Neutrophil (primary cell): ENCODE measurements at regions not wholly inside any gene's neighbourhood (a gene's known extent, or its start where the extent isn't known, plus 50 kb on each side); places are given as distances from the start of the nearest gene placed in this dataset.
"Not testable (repeated sequence)": the region's sequence is repeated elsewhere in the genome, so short reads cannot be mapped to it uniquely, and the experiment has no call there.

Source experiments
- H3K27ac ChIP-seq: fragments of 200-600 bp; sonication (generic); 2 replicates; pipeline ENCODE4 v1.5.1; 2016; ENCODE audit warnings: mild to moderate bottlenecking, moderate library complexity
- H3K27me3 ChIP-seq: fragments of 200-600 bp; sonication (generic); 2 replicates; pipeline ENCODE4 v1.6.0; 2016; ENCODE audit warnings: mild to moderate bottlenecking
- H3K36me3 ChIP-seq: fragments of 200-600 bp; sonication (generic); 2 replicates; pipeline ENCODE4 v1.5.1; 2017
- H3K4me1 ChIP-seq, 2 experiments: fragments of 200-600 bp in 1 of 2; sonication (generic) in 1 of 2; 1 replicate in 1 of 2; 2 replicates in 1 of 2; pipeline versions ENCODE4 v1.5.1 to v1.6.1; 2013 to 2016; ENCODE audit warnings: low read depth in 1 of 2, low read length in 1 of 2, mild to moderate bottlenecking in 1 of 2, moderate library complexity in 1 of 2; ENCODE audit not compliant: control insufficient read depth in 1 of 2, insufficient read depth in 1 of 2
- H3K4me3 ChIP-seq, 2 experiments: fragments of 200-600 bp in 1 of 2; sonication (generic) in 1 of 2; 1 replicate in 1 of 2; 2 replicates in 1 of 2; pipeline ENCODE4 v1.5.1; 2013 to 2016; ENCODE audit warnings: low read depth in 1 of 2, low read length in 1 of 2, mild to moderate bottlenecking in 1 of 2, moderate library complexity in 1 of 2
- H3K9me3 ChIP-seq: fragments of 200-600 bp; sonication (generic); 2 replicates; pipeline ENCODE4 v1.5.1; 2016
- TF ChIP-seq, protein P1 (sequence below): fragments of 200-600 bp; sonication (generic); IDR thresholded peaks from 2 replicates; pipeline ENCODE4 v1.5.1; 2016; ENCODE audit warnings: antibody characterized with exemption

GRCh38 chr16:29297144-29297808 is 109.2 kb downstream of the NPIPB11 start:
- H3K9me3 ChIP-seq, H3K27ac ChIP-seq, H3K27me3 ChIP-seq, H3K4me3 ChIP-seq, H3K4me1 ChIP-seq, H3K36me3 ChIP-seq: not testable (repeated sequence)

GRCh38 chr16:29296176-29296575 is 110.3 kb downstream of the NPIPB11 start:
- not testable (repeated sequence) for H3K36me3 ChIP-seq, H3K4me3 ChIP-seq, H3K9me3 ChIP-seq, H3K27ac ChIP-seq, H3K4me1 ChIP-seq, H3K27me3 ChIP-seq

GRCh38 chr16:29294951-29295795 is 111.3 kb downstream of the NPIPB11 start:
- not testable (repeated sequence) for H3K4me3 ChIP-seq, H3K27ac ChIP-seq, H3K9me3 ChIP-seq, H3K27me3 ChIP-seq, H3K4me1 ChIP-seq, H3K36me3 ChIP-seq

DNA sequence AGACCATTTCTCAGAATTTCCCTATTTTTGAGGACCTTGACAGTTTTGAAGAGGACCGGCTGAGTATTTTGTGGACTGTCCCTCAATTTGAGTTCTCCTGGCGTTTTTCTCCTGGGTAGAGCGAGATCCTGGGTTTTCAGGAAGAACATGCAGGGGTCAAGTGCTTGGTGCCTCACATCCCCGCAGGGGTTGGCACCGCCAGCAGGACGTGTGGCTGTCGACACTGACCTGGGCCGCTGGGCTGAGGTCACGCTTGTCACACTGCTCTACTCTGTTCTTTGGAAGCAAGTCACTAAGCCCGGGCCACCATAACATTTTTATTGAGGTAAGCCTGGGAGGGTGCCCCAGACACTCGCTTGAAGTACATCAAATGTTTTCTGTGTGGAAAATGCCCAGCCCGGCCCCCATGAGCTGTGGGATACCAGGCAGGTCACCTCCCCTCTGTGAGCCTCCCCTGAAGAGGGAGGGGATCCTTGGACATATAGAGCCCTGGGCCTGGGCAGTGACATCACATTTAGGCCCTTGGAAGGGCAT is 112.0 kb downstream of the NPIPB11 start:
- not testable (repeated sequence) for H3K4me1 ChIP-seq, H3K4me3 ChIP-seq, H3K27ac ChIP-seq, H3K9me3 ChIP-seq, H3K36me3 ChIP-seq, H3K27me3 ChIP-seq

GRCh38 chr16:29293545-29293944 is 113.0 kb downstream of the NPIPB11 start:
- H3K27me3 ChIP-seq, H3K4me1 ChIP-seq, H3K36me3 ChIP-seq, H3K4me3 ChIP-seq, H3K27ac ChIP-seq, H3K9me3 ChIP-seq: not testable (repeated sequence)

DNA sequence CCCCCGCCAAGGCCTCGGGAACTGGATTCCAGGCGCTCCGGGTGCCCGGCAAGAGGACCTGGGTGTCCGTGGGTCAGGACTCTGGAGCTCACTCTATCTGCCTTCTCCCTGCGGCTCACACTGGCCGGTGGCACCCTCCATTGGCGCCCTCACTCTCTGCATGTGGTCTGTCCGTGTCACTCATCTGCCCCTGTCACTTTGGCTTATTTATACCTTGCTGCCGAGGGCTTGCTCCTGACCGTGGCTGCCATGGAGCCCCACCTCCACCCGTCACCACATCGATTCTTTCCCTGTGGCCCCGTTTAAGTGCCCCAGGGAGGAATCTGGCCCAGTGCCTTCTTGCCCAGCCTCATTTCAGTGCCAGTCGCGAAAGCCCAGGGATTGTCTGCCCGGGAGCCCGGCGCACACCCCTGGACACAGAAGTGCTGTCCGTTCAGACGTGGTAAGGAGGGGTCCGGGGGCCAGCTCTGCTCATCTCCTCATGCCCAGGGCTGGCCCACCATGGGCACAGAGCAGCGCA is 113.5 kb downstream of the NPIPB11 start:
- not testable (repeated sequence) for H3K9me3 ChIP-seq, H3K27me3 ChIP-seq, H3K36me3 ChIP-seq, H3K4me1 ChIP-seq, H3K27ac ChIP-seq, H3K4me3 ChIP-seq

- not testable (repeated sequence) for H3K36me3 ChIP-seq, H3K4me1 ChIP-seq, H3K27me3 ChIP-seq, H3K9me3 ChIP-seq, H3K4me3 ChIP-seq, H3K27ac ChIP-seq
These were observed 114.9 kb downstream of the NPIPB11 start for GRCh38 chr16:29291329-29292271.

DNA sequence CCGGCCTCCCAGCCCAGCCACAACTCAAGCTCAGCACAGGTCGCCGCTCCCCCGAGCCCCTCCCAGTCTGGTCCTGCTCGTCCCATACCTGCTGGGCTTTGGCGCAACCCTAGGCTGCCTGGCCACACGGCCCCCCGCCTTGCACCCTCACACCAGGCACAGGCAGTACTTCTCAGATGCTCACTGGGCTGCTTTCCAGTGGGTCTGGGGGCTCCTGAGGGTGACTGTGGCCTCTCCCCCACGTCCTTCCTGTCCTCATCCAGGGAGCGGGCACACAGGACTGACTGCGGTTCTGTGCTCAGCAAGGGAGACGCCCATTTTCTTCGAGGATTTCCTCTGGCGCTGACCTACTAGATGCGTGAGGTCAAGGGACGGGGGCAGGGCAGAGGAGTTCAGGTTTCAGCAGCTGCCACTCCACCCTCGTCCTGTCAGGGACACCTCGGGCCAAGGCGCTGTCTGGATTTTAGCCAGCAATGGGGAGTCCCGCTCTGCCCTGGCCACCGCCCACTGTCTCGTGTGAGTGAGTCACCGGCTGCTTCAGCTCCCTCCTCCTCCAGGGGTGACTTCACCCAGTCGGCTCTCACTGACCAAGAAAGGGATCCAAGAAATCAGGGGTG is 115.8 kb downstream of the NPIPB11 start:
- TF ChIP-seq, protein P1, sequence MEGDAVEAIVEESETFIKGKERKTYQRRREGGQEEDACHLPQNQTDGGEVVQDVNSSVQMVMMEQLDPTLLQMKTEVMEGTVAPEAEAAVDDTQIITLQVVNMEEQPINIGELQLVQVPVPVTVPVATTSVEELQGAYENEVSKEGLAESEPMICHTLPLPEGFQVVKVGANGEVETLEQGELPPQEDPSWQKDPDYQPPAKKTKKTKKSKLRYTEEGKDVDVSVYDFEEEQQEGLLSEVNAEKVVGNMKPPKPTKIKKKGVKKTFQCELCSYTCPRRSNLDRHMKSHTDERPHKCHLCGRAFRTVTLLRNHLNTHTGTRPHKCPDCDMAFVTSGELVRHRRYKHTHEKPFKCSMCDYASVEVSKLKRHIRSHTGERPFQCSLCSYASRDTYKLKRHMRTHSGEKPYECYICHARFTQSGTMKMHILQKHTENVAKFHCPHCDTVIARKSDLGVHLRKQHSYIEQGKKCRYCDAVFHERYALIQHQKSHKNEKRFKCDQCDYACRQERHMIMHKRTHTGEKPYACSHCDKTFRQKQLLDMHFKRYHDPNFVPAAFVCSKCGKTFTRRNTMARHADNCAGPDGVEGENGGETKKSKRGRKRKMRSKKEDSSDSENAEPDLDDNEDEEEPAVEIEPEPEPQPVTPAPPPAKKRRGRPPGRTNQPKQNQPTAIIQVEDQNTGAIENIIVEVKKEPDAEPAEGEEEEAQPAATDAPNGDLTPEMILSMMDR = no peak
- Histone ChIP-seq H3K4me3 (no peak overlapping the region), H3K9me3 (no peaks in the 10 kb centered on the region), H3K4me1 (no peaks in the 10 kb centered on the region), H3K27ac (no peak overlapping the region), H3K36me3 (no peaks in the 10 kb centered on the region), H3K27me3 (peaks cover 7% of the 10 kb centered on the region)

DNA sequence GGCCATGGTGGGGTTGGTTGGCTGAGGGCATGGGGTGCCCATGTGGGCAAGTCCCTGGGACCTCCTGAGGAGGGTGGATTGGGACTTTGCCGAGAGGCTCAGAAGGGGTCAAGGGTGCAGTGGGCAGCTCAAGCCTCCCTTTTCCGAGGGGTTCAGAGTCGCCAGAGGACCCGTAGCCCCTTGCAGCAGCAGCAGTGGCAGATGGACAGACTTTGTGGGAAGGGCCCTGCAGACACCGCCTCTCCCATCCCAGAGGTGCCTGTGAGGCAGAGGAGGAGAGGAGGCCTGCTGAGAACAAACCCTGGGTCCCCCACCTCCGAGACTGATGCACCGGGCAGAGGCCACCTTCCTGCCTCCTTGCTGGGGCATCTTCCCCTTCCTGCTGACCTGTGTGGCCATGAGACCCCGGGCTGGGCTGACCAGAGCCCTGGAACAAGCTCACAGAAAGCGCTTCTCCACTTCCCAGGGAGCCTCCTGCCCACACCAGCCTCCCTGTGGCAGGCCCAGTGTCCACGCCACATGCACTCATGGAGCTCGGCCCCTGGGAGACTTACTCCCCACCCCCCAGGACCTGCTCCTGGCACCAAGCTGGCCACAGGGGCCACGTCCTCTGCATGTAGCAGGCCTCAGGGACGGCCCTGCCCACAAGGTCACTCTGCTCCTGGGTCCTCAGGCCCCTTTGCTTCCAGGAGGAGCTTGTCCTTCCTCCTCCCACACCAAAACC is 116.8 kb downstream of the NPIPB11 start:
- not testable (repeated sequence) for H3K36me3 ChIP-seq, H3K4me1 ChIP-seq, H3K9me3 ChIP-seq, H3K4me3 ChIP-seq, H3K27ac ChIP-seq
- peaks cover 10% of the 10 kb centered on the region for H3K27me3 ChIP-seq

- H3K27me3 ChIP-seq = peaks cover 10% of the 10 kb centered on the region
- H3K4me3 ChIP-seq, H3K9me3 ChIP-seq, H3K27ac ChIP-seq, H3K4me1 ChIP-seq, H3K36me3 ChIP-seq: not testable (repeated sequence)
These were observed 117.6 kb downstream of the NPIPB11 start for GRCh38 chr16:29288711-29289474.
